Uterus (tissue), 2 donors: ENCODE measurements at regions not wholly inside any gene's neighbourhood (a gene's known extent, or its start where the extent isn't known, plus 50 kb on each side); places are given as distances from the start of the nearest gene placed in this dataset.
A peak's percentile ranks its signal among the peaks of the same experiment; 100 is the strongest.

Experiments
- CTCF ChIP-seq, 4 experiments: fragments of 200-600 bp in 2 of 4; fragments of 450-650 bp in 2 of 4; sonication (generic) in 2 of 4; IDR thresholded peaks; one replicate each; pipeline ENCODE4 v1.5.1; 2016 to 2019; ENCODE audit warnings: antibody characterized with exemption in 4 of 4, mild to moderate bottlenecking in 2 of 4, moderate library complexity in 1 of 4
- POLR2A ChIP-seq, 2 donors: fragments of 450-650 bp; IDR thresholded peaks; one replicate each; pipeline ENCODE4 v1.6.1; 2016; ENCODE audit warnings: antibody characterized with exemption in 2 of 2, mild to moderate bottlenecking in 1 of 2, moderate library complexity in 1 of 2

- peak; percentile 78 to 91 (median 84) for TF ChIP-seq CTCF (IDR thresholded peaks at IDR 0.05)
- no peak for TF ChIP-seq POLR2A (IDR thresholded peaks at IDR 0.05)
Measured at GRCh38 chr6:41424370-41425058, 89.1 kb downstream of the NCR2 start.
